Mammary epithelial cell (primary cell): ENCODE measurements at regions not wholly inside any gene's neighbourhood (a gene's known extent, or its start where the extent isn't known, plus 50 kb on each side); places are given as distances from the start of the nearest gene placed in this dataset.

Experiments used
- EZH2 ChIP-seq: IDR thresholded peaks from 2 replicates; pipeline ENCODE4 v1.6.1; 2012; ENCODE audit warnings: low read length, inconsistent platforms, borderline replicate concordance
- TF ChIP-seq, protein P1 (sequence below), 2 donors: IDR thresholded peaks in 1 of 2; conservative IDR thresholded peaks in 1 of 2; 2 replicates each; pipeline ENCODE4 v1.5.1; 2011 to 2012; ENCODE audit warnings: inconsistent platforms in 2 of 2, low read length in 2 of 2, mild to moderate bottlenecking in 2 of 2, control low read depth in 1 of 2, low read depth in 1 of 2; ENCODE audit not compliant: insufficient read depth in 1 of 2; ENCODE audit errors: extremely low read depth in 1 of 2

DNA sequence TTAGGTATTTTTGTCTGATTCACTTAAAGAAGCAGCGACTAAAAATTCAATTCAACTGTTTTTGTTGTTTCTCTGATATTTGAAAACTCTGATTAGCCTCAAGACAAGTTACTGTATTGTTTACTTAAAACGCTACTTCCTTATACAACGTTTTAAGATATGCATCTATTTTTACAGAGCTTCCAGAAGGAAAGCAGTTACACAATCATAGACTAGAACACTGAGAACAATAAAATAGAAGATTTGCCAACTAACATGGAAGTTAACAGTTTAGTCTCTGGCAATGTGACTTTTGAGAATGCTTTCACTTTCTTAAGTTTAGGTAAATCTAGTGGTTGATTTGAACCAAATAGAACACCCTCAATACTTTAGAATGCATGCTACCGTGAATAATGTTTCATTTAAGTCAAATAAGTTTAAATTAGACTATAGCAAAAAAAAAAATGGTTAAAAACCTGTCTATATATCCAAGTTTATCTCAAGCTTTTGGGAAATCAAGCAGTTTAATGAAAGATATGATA lies 614.8 kb downstream of the DACH1 start:
- no peak for TF ChIP-seq EZH2
- TF ChIP-seq, protein P1, sequence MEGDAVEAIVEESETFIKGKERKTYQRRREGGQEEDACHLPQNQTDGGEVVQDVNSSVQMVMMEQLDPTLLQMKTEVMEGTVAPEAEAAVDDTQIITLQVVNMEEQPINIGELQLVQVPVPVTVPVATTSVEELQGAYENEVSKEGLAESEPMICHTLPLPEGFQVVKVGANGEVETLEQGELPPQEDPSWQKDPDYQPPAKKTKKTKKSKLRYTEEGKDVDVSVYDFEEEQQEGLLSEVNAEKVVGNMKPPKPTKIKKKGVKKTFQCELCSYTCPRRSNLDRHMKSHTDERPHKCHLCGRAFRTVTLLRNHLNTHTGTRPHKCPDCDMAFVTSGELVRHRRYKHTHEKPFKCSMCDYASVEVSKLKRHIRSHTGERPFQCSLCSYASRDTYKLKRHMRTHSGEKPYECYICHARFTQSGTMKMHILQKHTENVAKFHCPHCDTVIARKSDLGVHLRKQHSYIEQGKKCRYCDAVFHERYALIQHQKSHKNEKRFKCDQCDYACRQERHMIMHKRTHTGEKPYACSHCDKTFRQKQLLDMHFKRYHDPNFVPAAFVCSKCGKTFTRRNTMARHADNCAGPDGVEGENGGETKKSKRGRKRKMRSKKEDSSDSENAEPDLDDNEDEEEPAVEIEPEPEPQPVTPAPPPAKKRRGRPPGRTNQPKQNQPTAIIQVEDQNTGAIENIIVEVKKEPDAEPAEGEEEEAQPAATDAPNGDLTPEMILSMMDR (conservative IDR thresholded peaks at IDR 0.05 in 1 of 2, IDR thresholded peaks at IDR 0.05 in 1 of 2; ENCODE audit: extremely low read depth in 1 of 2, insufficient read depth in 1 of 2, low read depth in 1 of 2, low read length in 2 of 2): no peak
